HEK293 (cell line): ENCODE measurements at regions not wholly inside any gene's neighbourhood (a gene's known extent, or its start where the extent isn't known, plus 50 kb on each side); places are given as distances from the start of the nearest gene placed in this dataset.

ENCODE experiments used
- AEBP2 ChIP-seq: fragments of 450-650 bp; formaldehyde crosslinking; IDR thresholded peaks from 2 replicates; pipeline ENCODE4 v1.5.1; 2016; ENCODE audit warnings: missing biosample characterization, missing genetic modification characterization, borderline replicate concordance
- CTCF ChIP-seq: fragments of 450-650 bp; formaldehyde crosslinking; IDR thresholded peaks from 2 replicates; pipeline ENCODE4 v1.5.1; 2016; ENCODE audit warnings: missing biosample characterization, missing genetic modification characterization
- WT1 ChIP-seq: fragments of 450-650 bp; formaldehyde crosslinking; IDR thresholded peaks from 2 replicates; pipeline ENCODE4 v1.5.1; 2016; ENCODE audit warnings: missing biosample characterization, missing genetic modification characterization
- YY1 ChIP-seq: fragments of 450-650 bp; formaldehyde crosslinking; IDR thresholded peaks from 2 replicates; pipeline ENCODE4 v1.5.1; 2018; ENCODE audit warnings: missing biosample characterization, missing genetic modification characterization
- ZEB2 ChIP-seq: fragments of 450-650 bp; formaldehyde crosslinking; IDR thresholded peaks from 2 replicates; pipeline ENCODE4 v1.5.1; 2016; ENCODE audit warnings: missing biosample characterization, missing genetic modification characterization
- ZNF140 ChIP-seq: fragments of 450-650 bp; formaldehyde crosslinking; IDR thresholded peaks from 2 replicates; pipeline ENCODE4 v1.5.1; 2016; ENCODE audit warnings: missing biosample characterization, missing genetic modification characterization
- ZNF274 ChIP-seq, 2 experiments: fragments of 200-500 bp in 1 of 2; fragments of 450-650 bp in 1 of 2; sonication (Bioruptor generic) in 1 of 2; formaldehyde crosslinking in 1 of 2; IDR thresholded peaks; 2 replicates each; pipeline versions ENCODE4 v1.5.1 to v1.6.1; 2014 to 2016; ENCODE audit warnings: borderline replicate concordance in 1 of 2, inconsistent platforms in 1 of 2, low read length in 1 of 2, missing biosample characterization in 1 of 2, missing genetic modification characterization in 1 of 2
- ZNF335 ChIP-seq: fragments of 450-650 bp; formaldehyde crosslinking; conservative IDR thresholded peaks from 2 replicates; pipeline ENCODE4 v1.5.1; 2016; ENCODE audit warnings: missing biosample characterization, missing genetic modification characterization
- ZNF529 ChIP-seq: fragments of 450-650 bp; formaldehyde crosslinking; IDR thresholded peaks from 2 replicates; pipeline ENCODE4 v1.5.1; 2017; ENCODE audit warnings: missing genetic modification characterization, missing biosample characterization; ENCODE audit not compliant: insufficient replicate concordance

GRCh38 chr4:1532549-1533395 is 126.5 kb upstream of the NKX1-1 start:
- TF ChIP-seq CTCF (tag by site-specific recombination) = no peak
- no peak for TF ChIP-seq ZNF335 (tag by site-specific recombination)
- TF ChIP-seq ZNF274 (IDR thresholded peaks at IDR 0.05; ENCODE audit: low read length) = no peak
- no peak for TF ChIP-seq ZNF274 (tag by site-specific recombination; IDR thresholded peaks at IDR 0.05; ENCODE audit: borderline replicate concordance)
- no peak for TF ChIP-seq YY1 (tag by site-specific recombination)
- TF ChIP-seq AEBP2 (tag by site-specific recombination) = no peak
- TF ChIP-seq ZNF529 (tag by site-specific recombination) = no peak
- no peak for TF ChIP-seq ZEB2
- TF ChIP-seq WT1 = no peak
- no peak for TF ChIP-seq ZNF140 (tag by site-specific recombination)
